SK-MEL-5 (cell line): ENCODE measurements at regions not wholly inside any gene's neighbourhood (a gene's known extent, or its start where the extent isn't known, plus 50 kb on each side); places are given as distances from the start of the nearest gene placed in this dataset.
"Not testable (repeated sequence)": the region's sequence is repeated elsewhere in the genome, so short reads cannot be mapped to it uniquely, and the experiment has no call there.

Experiments
- DNase-seq: peaks from one replicate; pipeline ENCODE4 v3.0.0-alpha.2; 2016; ENCODE audit warnings: low read depth, low spot score
- in situ Hi-C: cut with HindIII; loops from 2 replicates; pipeline ENCODE4 v1.10.0; 2016; ENCODE audit warnings: low sequenced_read_pairs, high pct_unique_total_duplicates, low pct_unique_long_range_greater_than_20kb

GRCh38 chr12:19616781-19617180 is 177.5 kb downstream of the AEBP2 start:
- in situ Hi-C loops: no loop called here
- DNase-seq: no peak

DNA sequence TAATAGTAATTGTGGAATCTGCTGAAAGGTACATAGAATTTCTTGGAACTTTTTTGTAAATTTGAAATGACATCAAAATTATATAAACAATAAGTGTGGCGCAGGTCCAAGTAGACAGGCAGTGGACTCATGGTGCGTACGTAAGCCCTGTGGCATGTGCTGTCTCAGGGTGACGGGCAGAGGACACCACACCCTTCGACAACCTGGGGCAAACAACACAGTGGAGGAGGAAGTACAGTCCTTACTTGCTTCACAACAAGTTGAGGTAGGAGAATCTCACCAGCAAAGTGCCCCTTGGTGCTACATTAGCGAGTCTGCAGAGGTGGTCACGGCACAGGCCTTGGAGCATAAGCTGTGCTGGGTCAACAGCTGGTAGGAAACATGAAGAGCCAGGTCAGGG is 180.9 kb downstream of the AEBP2 start:
- in situ Hi-C loops: no loop called here
- no peak for DNase-seq

DNA sequence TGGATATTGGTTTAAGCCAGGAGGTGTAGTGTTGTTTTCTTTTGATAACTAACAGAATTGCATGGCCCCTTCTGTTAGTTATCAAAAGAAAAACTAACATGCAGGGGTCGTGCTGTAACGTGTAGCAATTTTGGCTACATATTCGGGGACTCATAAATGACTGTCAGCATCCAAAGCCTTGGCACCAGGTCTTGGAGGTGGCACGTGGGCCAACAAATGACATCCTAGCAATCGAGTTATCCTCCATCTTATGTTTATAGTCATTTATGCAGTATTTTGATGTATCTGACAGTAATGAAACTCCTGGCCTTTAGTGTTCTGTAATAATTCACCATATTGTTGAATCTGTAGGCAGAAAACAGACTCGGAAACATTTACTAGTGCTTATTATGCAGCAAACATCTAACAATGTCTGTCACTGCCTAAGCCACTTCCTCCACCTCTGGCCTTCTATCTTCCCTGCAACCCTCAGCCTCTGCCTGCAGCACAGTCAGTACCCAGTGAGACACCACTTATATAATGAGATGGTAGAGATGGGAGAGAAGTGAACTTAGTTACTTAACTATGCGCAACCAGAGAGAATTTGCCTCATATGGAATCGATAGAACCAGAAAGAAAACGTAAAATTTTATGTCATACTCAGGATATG is 184.6 kb downstream of the AEBP2 start:
- in situ Hi-C loops: no loop called here
- DNase-seq: no peak

GRCh38 chr12:19624491-19624890 is 185.2 kb downstream of the AEBP2 start:
- DNase-seq: no peak
- in situ Hi-C loops: no loop called here

GRCh38 chr12:19625551-19625950 is 186.3 kb downstream of the AEBP2 start:
- DNase-seq: peak; percentile 26
- in situ Hi-C loops: not testable (repeated sequence)

- no peak for DNase-seq
- in situ Hi-C loops: no loop called here
These were observed 188.4 kb downstream of the AEBP2 start for GRCh38 chr12:19627719-19628118.

DNA sequence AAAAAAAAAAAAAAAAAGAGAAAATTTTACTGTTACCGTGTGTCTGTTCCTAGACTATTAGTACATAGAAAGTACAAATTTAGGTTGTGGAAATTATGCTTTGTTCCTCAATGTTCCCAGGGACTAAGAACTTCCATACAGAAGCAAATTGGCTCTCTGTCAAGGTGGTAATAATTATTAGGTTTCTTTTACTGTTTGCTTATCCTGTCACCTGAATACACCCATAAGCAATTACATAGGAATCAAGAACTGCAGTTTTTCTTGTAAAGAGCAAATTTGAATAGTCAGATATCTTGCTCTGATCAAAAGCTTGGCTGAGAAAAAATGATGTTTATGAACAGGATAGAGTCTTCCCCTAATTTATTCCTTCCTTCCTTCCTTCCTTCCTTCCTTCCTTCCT is 191.2 kb downstream of the AEBP2 start:
- DNase-seq: no peak
- in situ Hi-C loops: no loop called here

- in situ Hi-C loops: no loop called here
- no peak for DNase-seq
These were observed 193.9 kb downstream of the AEBP2 start for GRCh38 chr12:19633194-19633593.

DNA sequence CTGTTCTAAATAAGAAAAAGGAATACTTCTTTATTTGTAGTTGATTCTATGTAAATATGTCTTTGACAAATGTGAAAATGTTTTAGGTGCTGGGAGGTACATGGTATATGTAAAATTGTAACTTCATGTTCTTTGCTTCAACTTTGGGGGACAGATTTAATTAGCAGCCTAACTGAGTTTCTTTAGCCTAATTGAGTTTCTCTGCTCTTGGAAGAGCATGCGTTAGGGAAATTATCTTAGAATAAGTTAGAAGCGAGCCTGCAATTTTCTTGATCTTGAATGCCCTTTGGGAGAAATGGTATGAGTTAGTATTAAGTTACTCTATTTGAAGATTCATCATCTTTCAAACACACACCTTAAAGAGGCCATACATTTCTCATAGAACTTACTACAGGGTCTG is 194.3 kb downstream of the AEBP2 start:
- no peak for DNase-seq
- in situ Hi-C loops: no loop called here

- in situ Hi-C loops: no loop called here
- DNase-seq: no peak
These were observed 200.6 kb downstream of the AEBP2 start for GRCh38 chr12:19639781-19640415.

DNA sequence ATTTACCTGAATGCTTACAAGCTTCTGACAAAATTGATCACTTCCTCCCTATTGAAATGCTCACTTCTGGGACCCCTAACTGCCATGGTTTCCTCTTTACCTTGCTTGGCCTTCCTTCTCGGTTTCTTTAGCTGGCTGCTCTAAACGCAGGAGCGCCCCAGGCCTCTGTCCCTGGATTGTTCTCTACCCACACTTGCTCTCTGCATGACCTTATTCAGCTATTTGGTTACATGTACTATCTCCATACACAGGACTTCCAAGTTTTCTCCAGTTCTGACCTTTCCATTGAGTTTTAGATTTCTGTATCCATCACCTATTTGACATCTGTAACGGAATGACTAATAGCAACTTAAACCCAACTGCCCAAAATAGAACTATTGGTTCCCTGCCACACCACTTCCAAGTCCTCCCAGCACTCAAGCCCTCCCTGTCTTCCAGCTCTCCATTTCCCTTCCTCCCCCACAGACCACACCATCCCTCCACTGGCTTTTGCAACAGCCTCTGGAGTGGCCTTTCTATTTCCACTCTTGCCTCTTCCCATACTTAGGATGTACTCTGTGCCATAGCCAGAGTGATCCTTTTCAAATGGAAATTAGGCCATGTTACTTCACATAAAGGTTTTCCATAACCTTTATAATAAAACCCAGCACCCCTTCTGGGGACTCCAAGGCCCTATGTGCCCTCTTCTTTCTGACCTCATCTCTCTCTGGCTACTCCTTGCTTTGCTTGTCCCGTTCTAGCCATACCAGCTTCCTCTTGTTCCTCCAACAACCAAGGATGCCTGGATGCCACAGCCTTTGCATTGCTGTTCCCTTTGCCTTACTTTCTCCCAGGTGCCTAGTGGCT is 202.2 kb downstream of the AEBP2 start:
- in situ Hi-C loops: no loop called here
- no peak for DNase-seq

DNA sequence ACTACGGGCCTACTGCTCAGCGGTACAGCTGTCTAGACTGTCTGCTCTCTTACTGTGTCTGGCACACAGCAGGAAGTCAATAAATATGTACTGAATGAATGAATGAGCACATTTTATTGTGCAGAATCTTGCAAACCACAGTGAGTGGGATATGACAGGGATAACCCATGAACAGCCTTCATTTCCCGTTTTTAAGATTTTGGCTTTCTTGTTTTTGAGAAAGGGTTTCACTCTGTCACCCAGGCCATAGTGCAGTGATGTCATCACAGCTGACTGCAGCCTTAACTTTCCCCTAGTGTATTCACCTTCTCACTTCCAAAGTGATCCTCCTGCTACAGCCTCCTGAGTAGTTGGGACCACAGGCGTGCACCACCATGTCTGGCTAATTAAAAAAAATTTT is 203.1 kb downstream of the AEBP2 start:
- in situ Hi-C loops: no loop called here
- no peak for DNase-seq

GRCh38 chr12:19643635-19644034 is 204.3 kb downstream of the AEBP2 start:
- in situ Hi-C loops: no loop called here

DNA sequence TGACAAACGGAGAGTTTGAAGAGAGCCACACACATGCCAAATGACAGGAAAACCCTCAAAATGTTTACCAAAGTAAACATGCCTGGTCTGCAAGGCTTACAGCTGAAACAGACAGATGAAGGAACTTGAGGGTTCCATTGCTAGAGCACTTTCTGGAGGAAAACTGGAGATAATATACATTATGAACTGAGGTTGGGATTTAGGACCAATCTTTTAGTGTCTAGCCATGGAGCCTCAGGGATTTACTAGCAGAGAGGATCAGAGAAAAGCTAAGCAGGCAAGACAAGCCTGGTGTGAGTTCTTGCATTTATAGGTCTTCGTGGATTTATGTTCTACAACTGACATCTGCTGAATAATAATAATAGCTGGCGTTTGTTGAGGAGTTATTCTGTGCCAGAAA is 205.3 kb downstream of the AEBP2 start:
- in situ Hi-C loops: no loop called here
- no peak for DNase-seq

More at GRCh38 chr12:19643635-19644034, 204.3 kb downstream of the AEBP2 start:
- peak; percentile 63 for DNase-seq

DNA sequence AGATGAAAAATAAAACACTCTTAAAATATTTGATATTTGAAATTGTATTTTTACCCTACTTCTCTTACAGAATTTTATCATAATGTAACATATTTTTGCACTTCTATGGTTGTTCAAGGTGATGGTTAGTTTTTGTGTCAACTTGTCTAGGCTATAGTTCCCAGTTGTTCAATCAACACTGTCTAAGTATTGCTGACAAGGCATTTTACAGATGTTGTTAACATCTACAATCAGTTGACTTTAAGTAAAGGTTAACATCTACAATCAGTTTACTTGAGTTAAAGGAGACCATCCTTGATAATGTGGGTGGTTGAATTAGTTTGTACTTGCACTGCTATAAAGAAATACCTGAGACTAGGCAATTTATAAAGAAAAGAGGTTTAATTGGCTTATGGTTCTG is 206.5 kb downstream of the AEBP2 start:
- no peak for DNase-seq
- in situ Hi-C loops: no loop called here

- in situ Hi-C loops: no loop called here
- DNase-seq: no peak
These were observed 207.3 kb downstream of the AEBP2 start for GRCh38 chr12:19646599-19646998.

DNA sequence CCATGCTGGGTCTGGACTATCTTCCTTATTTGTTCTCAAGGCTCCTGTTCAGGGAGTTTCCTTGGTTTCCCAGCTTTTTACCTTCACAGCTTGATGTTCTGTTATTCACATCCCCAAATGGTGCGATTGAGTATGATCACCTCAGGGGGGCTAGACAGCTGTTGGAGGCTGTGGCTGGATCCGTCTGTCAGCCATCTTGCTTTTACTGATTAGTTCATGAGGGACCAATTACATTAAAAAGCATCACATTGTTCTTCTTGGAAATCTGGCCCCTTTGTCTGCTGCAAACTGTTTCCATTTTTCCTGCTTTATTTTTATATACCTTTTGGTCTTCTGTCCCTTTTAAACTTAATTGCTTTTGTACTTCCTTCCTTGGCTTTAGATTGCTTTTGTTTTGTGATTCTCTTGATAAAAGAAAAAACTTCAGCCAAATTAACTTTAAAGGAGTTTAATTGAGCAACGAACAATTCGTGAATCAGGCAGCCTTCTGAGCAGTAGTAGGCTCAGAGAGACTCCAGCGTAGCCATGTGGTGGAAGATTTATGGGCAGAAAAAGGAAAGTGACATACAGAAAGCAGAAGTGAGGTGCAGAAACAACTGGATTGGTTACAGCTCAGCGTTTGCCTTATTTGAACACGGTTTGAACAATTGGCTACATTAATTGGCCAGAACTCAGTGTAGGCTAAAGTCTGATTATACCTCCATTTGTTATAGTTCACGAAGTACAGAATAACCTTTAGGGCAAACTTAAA is 208.7 kb downstream of the AEBP2 start:
- DNase-seq: no peak
- in situ Hi-C loops: no loop called here

GRCh38 chr12:19648591-19648990 is 209.3 kb downstream of the AEBP2 start:
- in situ Hi-C loops: no loop called here
- DNase-seq: peak; percentile 8
